ENCODE measurements at regions not wholly inside any gene's neighbourhood (a gene's known extent, or its start where the extent isn't known, plus 50 kb on each side); places are given as distances from the start of the nearest gene placed in this dataset.

GRCh38 chr13:107076801-107077200 lies 508.9 kb upstream of the ARGLU1 start:
- H3K36me3 ChIP-seq (ENCODE audit: insufficient read depth, low read length): no peaks in the 10 kb centered on the region
- TF ChIP-seq FOXP2 (optimal IDR thresholded peaks at IDR 0.05; ENCODE audit: control extremely low read depth, extremely low read length, insufficient read depth) (no peak), EZH2 (IDR thresholded peaks at IDR 0.05) (no peak), POLR2AphosphoS5 (IDR thresholded peaks at IDR 0.05; ENCODE audit: borderline replicate concordance, low read depth, low read length) (no peak)
- no peak overlapping the region for H3K27ac ChIP-seq
- H3K9ac ChIP-seq (ENCODE audit: insufficient read length): no peak overlapping the region
- no peaks in the 10 kb centered on the region for H3K9me3 ChIP-seq (ENCODE audit: low read depth, low read length)
- no peak for DNase-seq (ENCODE audit: low read depth, low spot score)
- no peak overlapping the region for H3K4me3 ChIP-seq

GRCh38 chr13:107075576-107075975 lies 507.6 kb upstream of the ARGLU1 start:
- Histone ChIP-seq H3K36me3 (ENCODE audit: insufficient read depth, low read length) (no peaks in the 10 kb centered on the region), H3K27ac (no peak overlapping the region), H3K4me3 (no peak overlapping the region), H3K9ac (ENCODE audit: insufficient read length) (no peak overlapping the region), H3K9me3 (ENCODE audit: low read depth, low read length) (no peaks in the 10 kb centered on the region)
- DNase-seq (ENCODE audit: low read depth, low spot score): no peak
- TF ChIP-seq POLR2AphosphoS5 (IDR thresholded peaks at IDR 0.05; ENCODE audit: borderline replicate concordance, low read depth, low read length) (no peak), FOXP2 (optimal IDR thresholded peaks at IDR 0.05; ENCODE audit: control extremely low read depth, extremely low read length, insufficient read depth) (no peak), EZH2 (IDR thresholded peaks at IDR 0.05) (no peak)

- no peak overlapping the region for H3K9ac ChIP-seq (ENCODE audit: insufficient read length)
- DNase-seq (ENCODE audit: low read depth, low spot score): no peak
- no peaks in the 10 kb centered on the region for H3K9me3 ChIP-seq (ENCODE audit: low read depth, low read length)
- no peak overlapping the region for H3K27ac ChIP-seq
- H3K36me3 ChIP-seq (ENCODE audit: insufficient read depth, low read length): no peaks in the 10 kb centered on the region
- TF ChIP-seq POLR2AphosphoS5 (IDR thresholded peaks at IDR 0.05; ENCODE audit: borderline replicate concordance, low read depth, low read length): no peak
- TF ChIP-seq EZH2 (IDR thresholded peaks at IDR 0.05): no peak
- TF ChIP-seq FOXP2 (optimal IDR thresholded peaks at IDR 0.05; ENCODE audit: control extremely low read depth, extremely low read length, insufficient read depth): no peak
- no peak overlapping the region for H3K4me3 ChIP-seq
Measured at GRCh38 chr13:107070792-107071191, 502.9 kb upstream of the ARGLU1 start.

- TF ChIP-seq POLR2AphosphoS5 (IDR thresholded peaks at IDR 0.05; ENCODE audit: borderline replicate concordance, low read depth, low read length): no peak
- no peak for TF ChIP-seq FOXP2 (optimal IDR thresholded peaks at IDR 0.05; ENCODE audit: control extremely low read depth, extremely low read length, insufficient read depth)
- no peak for TF ChIP-seq EZH2 (IDR thresholded peaks at IDR 0.05)
- Histone ChIP-seq H3K4me3 (no peak overlapping the region), H3K27ac (no peak overlapping the region), H3K9me3 (ENCODE audit: low read depth, low read length) (no peaks in the 10 kb centered on the region), H3K36me3 (ENCODE audit: insufficient read depth, low read length) (no peaks in the 10 kb centered on the region), H3K9ac (ENCODE audit: insufficient read length) (no peak overlapping the region)
- no peak for DNase-seq (ENCODE audit: low read depth, low spot score)
Measured at GRCh38 chr13:107069108-107069776, 501.3 kb upstream of the ARGLU1 start.

- no peak for DNase-seq (ENCODE audit: low read depth, low spot score)
- Histone ChIP-seq H3K36me3 (ENCODE audit: insufficient read depth, low read length) (no peaks in the 10 kb centered on the region), H3K4me3 (no peak overlapping the region), H3K9me3 (ENCODE audit: low read depth, low read length) (no peaks in the 10 kb centered on the region), H3K27ac (no peak overlapping the region), H3K9ac (ENCODE audit: insufficient read length) (no peak overlapping the region)
- no peak for TF ChIP-seq POLR2AphosphoS5 (IDR thresholded peaks at IDR 0.05; ENCODE audit: borderline replicate concordance, low read depth, low read length)
- no peak for TF ChIP-seq EZH2 (IDR thresholded peaks at IDR 0.05)
- no peak for TF ChIP-seq FOXP2 (optimal IDR thresholded peaks at IDR 0.05; ENCODE audit: control extremely low read depth, extremely low read length, insufficient read depth)
Measured at GRCh38 chr13:107067381-107067780, 499.4 kb upstream of the ARGLU1 start.

- no peak for DNase-seq (ENCODE audit: low read depth, low spot score)
Measured at GRCh38 chr13:107066355-107066754, 498.4 kb upstream of the ARGLU1 start.

GRCh38 chr13:107065036-107065435 lies 497.1 kb upstream of the ARGLU1 start:
- Histone ChIP-seq H3K27ac (no peak overlapping the region), H3K9ac (ENCODE audit: insufficient read length) (no peak overlapping the region), H3K36me3 (ENCODE audit: insufficient read depth, low read length) (no peaks in the 10 kb centered on the region), H3K4me3 (no peak overlapping the region), H3K9me3 (ENCODE audit: low read depth, low read length) (no peaks in the 10 kb centered on the region)
- no peak for TF ChIP-seq FOXP2 (optimal IDR thresholded peaks at IDR 0.05; ENCODE audit: control extremely low read depth, extremely low read length, insufficient read depth)
- TF ChIP-seq POLR2AphosphoS5 (IDR thresholded peaks at IDR 0.05; ENCODE audit: borderline replicate concordance, low read depth, low read length): no peak
- TF ChIP-seq EZH2 (IDR thresholded peaks at IDR 0.05): no peak
- no peak for DNase-seq (ENCODE audit: low read depth, low spot score)

More at GRCh38 chr13:107066355-107066754, 498.4 kb upstream of the ARGLU1 start:
- TF ChIP-seq POLR2AphosphoS5 (IDR thresholded peaks at IDR 0.05; ENCODE audit: borderline replicate concordance, low read depth, low read length) (no peak), FOXP2 (optimal IDR thresholded peaks at IDR 0.05; ENCODE audit: control extremely low read depth, extremely low read length, insufficient read depth) (no peak), EZH2 (IDR thresholded peaks at IDR 0.05) (no peak)
- Histone ChIP-seq H3K9ac (ENCODE audit: insufficient read length) (no peak overlapping the region), H3K4me3 (no peak overlapping the region), H3K36me3 (ENCODE audit: insufficient read depth, low read length) (no peaks in the 10 kb centered on the region), H3K27ac (no peak overlapping the region), H3K9me3 (ENCODE audit: low read depth, low read length) (no peaks in the 10 kb centered on the region)

GRCh38 chr13:107057028-107057631 lies 489.2 kb upstream of the ARGLU1 start:
- Histone ChIP-seq H3K9me3 (ENCODE audit: low read depth, low read length) (no peaks in the 10 kb centered on the region), H3K36me3 (ENCODE audit: insufficient read depth, low read length) (no peaks in the 10 kb centered on the region), H3K27ac (no peak overlapping the region), H3K4me3 (no peak overlapping the region), H3K9ac (ENCODE audit: insufficient read length) (no peak overlapping the region)
- no peak for DNase-seq (ENCODE audit: low read depth, low spot score)
- TF ChIP-seq FOXP2 (optimal IDR thresholded peaks at IDR 0.05; ENCODE audit: control extremely low read depth, extremely low read length, insufficient read depth): no peak
- TF ChIP-seq EZH2 (IDR thresholded peaks at IDR 0.05): no peak
- TF ChIP-seq POLR2AphosphoS5 (IDR thresholded peaks at IDR 0.05; ENCODE audit: borderline replicate concordance, low read depth, low read length): no peak

All from SK-N-MC (cell line).